CD4-positive, alpha-beta T cell treated with Interleukin-2 at 100 ng/mL for 4 hours (primary cell): ENCODE measurements at regions not wholly inside any gene's neighbourhood (a gene's known extent, or its start where the extent isn't known, plus 50 kb on each side); places are given as distances from the start of the nearest gene placed in this dataset.

Experiments used
- DNase-seq: peaks from one replicate; pipeline ENCODE4 v3.0.0-alpha.2; 2020; ENCODE audit warnings: low spot score

GRCh38 chr2:100766256-100766655, 53.7 kb upstream of the NPAS2 start:
- no peak for DNase-seq

DNA sequence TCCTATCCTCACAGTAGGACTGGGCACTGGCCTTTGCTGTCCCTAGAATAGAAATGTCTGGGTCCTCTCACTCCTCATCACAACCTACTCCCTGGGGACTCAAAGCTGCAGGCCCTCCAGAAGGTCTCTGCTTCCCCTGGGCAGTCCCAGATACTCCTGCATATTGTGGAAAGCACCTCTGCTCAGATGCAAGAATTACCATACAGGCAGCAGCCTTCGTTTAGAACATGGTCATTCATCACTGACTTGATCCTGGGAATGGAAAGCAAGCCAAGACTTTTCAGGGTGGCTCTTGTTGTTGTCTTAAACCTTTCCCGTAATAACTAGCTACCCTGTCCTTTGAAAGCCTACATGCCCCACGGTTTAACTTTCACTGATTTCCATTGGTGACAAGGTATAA, 53.1 kb upstream of the NPAS2 start:
- no peak for DNase-seq

DNA sequence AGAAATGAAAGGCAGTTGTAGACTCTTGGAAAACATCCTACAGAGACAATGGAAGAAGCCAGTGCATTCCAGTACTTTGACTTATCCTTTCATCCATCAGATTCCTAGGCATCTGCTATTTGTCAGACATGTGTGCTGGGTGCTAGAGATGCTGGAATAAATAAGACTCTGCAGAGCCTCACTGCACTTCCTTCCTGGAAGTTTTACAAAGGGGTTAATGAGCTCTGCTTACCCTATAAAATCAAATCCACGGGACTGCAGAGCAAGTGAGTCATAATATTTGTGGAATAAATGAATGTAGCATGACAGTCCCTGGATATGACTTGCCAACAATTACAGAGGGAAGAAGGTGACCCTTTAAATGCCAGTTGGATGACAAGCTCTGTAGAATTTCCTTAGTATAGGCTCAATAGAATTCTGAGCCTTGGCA, 52.7 kb upstream of the NPAS2 start:
- no peak for DNase-seq

DNA sequence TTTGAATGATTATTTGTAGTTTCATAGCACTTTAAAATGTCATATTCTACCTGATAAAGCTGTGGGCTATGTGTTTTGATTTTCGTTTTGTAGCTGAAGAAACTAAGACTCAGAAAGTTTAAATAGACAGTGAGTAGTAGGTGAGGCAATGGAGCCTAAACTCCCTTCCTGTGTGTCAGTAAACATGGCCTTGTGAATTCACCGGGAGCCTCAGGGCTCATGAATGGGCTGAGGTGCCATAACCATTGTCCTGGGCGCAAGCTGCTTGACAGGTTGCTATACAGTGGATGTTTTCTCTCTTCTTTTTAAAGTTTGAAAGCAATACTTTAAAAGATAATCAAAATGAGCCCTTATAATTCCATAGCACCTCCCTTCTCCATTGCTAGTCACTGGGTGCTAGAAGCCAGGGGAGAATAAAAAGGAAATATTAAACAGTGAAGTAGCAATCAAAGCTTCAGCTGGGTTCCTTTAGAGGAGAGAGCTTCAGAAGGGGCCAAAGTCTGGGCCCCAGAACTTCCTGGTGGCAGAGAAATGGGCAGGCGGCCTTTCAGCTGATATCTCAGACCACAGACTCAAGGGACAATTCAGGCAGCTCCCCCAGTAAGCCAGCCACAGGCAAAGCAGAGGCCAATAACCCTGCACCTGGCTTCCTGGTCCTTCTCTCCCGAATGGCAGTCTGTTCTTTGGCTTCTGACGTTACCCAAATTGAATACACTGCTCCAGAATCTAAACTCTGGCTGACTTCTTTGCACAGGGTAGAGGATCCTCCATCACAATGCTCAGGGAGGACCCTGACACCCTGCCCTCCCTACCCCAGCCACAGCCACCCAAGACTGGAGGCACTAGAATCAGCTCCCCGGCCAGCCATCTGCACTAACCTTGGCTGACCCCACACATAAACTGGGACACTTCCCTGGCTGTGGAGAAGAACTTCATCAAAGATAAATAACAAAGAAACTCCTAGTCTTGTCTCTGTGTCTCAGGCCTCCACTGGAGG, 51.8 kb upstream of the NPAS2 start:
- DNase-seq = no peak
